ENCODE measurements at regions not wholly inside any gene's neighbourhood (a gene's known extent, or its start where the extent isn't known, plus 50 kb on each side); places are given as distances from the start of the nearest gene placed in this dataset.

DNA sequence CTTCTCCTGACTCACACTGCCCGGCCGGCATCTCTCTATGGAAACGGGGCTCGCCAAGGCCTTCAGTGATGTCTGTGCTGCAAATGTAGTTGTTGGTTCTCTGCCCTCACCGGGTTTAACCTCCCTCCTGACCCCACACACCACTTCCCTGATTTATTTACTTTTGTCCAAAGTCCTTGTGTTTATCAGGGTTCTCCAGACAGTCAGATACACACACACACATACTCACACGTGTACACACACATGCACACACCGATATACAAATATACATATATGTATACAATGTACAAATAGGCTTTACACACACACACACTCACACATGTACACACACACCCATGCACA lies 647.0 kb downstream of the BRD1 start:
- no peaks in the 10 kb centered on the region for H3K79me2 ChIP-seq (replicated peaks; ENCODE audit: insufficient read depth)
- TF ChIP-seq, protein P1, sequence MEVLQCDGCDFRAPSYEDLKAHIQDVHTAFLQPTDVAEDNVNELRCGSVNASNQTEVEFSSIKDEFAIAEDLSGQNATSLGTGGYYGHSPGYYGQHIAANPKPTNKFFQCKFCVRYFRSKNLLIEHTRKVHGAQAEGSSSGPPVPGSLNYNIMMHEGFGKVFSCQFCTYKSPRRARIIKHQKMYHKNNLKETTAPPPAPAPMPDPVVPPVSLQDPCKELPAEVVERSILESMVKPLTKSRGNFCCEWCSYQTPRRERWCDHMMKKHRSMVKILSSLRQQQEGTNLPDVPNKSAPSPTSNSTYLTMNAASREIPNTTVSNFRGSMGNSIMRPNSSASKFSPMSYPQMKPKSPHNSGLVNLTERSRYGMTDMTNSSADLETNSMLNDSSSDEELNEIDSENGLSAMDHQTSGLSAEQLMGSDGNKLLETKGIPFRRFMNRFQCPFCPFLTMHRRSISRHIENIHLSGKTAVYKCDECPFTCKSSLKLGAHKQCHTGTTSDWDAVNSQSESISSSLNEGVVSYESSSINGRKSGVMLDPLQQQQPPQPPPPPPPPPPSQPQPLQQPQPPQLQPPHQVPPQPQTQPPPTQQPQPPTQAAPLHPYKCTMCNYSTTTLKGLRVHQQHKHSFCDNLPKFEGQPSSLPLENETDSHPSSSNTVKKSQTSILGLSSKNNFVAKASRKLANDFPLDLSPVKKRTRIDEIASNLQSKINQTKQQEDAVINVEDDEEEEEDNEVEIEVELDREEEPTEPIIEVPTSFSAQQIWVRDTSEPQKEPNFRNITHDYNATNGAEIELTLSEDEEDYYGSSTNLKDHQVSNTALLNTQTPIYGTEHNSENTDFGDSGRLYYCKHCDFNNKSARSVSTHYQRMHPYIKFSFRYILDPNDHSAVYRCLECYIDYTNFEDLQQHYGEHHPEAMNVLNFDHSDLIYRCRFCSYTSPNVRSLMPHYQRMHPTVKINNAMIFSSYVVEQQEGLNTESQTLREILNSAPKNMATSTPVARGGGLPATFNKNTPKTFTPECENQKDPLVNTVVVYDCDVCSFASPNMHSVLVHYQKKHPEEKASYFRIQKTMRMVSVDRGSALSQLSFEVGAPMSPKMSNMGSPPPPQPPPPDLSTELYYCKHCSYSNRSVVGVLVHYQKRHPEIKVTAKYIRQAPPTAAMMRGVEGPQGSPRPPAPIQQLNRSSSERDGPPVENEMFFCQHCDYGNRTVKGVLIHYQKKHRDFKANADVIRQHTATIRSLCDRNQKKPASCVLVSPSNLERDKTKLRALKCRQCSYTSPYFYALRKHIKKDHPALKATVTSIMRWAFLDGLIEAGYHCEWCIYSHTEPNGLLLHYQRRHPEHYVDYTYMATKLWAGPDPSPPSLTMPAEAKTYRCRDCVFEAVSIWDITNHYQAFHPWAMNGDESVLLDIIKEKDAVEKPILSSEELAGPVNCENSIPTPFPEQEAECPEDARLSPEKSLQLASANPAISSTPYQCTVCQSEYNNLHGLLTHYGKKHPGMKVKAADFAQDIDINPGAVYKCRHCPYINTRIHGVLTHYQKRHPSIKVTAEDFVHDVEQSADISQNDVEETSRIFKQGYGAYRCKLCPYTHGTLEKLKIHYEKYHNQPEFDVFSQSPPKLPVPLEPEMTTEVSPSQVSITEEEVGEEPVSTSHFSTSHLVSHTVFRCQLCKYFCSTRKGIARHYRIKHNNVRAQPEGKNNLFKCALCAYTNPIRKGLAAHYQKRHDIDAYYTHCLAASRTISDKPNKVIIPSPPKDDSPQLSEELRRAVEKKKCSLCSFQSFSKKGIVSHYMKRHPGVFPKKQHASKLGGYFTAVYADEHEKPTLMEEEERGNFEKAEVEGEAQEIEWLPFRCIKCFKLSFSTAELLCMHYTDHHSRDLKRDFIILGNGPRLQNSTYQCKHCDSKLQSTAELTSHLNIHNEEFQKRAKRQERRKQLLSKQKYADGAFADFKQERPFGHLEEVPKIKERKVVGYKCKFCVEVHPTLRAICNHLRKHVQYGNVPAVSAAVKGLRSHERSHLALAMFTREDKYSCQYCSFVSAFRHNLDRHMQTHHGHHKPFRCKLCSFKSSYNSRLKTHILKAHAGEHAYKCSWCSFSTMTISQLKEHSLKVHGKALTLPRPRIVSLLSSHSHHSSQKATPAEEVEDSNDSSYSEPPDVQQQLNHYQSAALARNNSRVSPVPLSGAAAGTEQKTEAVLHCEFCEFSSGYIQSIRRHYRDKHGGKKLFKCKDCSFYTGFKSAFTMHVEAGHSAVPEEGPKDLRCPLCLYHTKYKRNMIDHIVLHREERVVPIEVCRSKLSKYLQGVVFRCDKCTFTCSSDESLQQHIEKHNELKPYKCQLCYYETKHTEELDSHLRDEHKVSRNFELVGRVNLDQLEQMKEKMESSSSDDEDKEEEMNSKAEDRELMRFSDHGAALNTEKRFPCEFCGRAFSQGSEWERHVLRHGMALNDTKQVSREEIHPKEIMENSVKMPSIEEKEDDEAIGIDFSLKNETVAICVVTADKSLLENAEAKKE (CRISPR knock-in tag; IDR thresholded peaks at IDR 0.05), result no peak
- TF ChIP-seq EZH2phosphoT487 (IDR thresholded peaks at IDR 0.05; ENCODE audit: unreplicated experiment) (no peak), ZNF114 (CRISPR knock-in tag; IDR thresholded peaks at IDR 0.05) (no peak), ZNF331 (CRISPR knock-in tag; IDR thresholded peaks at IDR 0.05; ENCODE audit: low read depth) (no peak), EZH2 (IDR thresholded peaks at IDR 0.05; ENCODE audit: low read depth, unreplicated experiment) (no peak), STAT1 (IDR thresholded peaks at IDR 0.05; ENCODE audit: unreplicated experiment) (no peak), JUNB (IDR thresholded peaks at IDR 0.05; ENCODE audit: unreplicated experiment) (no peak), POLR2AphosphoS5 (IDR thresholded peaks at IDR 0.05; ENCODE audit: low read depth) (no peak), CREB1 (CRISPR knock-in tag; IDR thresholded peaks at IDR 0.05; ENCODE audit: low read depth) (no peak)
- TF ChIP-seq, protein P2, sequence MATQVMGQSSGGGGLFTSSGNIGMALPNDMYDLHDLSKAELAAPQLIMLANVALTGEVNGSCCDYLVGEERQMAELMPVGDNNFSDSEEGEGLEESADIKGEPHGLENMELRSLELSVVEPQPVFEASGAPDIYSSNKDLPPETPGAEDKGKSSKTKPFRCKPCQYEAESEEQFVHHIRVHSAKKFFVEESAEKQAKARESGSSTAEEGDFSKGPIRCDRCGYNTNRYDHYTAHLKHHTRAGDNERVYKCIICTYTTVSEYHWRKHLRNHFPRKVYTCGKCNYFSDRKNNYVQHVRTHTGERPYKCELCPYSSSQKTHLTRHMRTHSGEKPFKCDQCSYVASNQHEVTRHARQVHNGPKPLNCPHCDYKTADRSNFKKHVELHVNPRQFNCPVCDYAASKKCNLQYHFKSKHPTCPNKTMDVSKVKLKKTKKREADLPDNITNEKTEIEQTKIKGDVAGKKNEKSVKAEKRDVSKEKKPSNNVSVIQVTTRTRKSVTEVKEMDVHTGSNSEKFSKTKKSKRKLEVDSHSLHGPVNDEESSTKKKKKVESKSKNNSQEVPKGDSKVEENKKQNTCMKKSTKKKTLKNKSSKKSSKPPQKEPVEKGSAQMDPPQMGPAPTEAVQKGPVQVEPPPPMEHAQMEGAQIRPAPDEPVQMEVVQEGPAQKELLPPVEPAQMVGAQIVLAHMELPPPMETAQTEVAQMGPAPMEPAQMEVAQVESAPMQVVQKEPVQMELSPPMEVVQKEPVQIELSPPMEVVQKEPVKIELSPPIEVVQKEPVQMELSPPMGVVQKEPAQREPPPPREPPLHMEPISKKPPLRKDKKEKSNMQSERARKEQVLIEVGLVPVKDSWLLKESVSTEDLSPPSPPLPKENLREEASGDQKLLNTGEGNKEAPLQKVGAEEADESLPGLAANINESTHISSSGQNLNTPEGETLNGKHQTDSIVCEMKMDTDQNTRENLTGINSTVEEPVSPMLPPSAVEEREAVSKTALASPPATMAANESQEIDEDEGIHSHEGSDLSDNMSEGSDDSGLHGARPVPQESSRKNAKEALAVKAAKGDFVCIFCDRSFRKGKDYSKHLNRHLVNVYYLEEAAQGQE (IDR thresholded peaks at IDR 0.05; ENCODE audit: unreplicated experiment), result no peak
- TF ChIP-seq, protein P3, sequence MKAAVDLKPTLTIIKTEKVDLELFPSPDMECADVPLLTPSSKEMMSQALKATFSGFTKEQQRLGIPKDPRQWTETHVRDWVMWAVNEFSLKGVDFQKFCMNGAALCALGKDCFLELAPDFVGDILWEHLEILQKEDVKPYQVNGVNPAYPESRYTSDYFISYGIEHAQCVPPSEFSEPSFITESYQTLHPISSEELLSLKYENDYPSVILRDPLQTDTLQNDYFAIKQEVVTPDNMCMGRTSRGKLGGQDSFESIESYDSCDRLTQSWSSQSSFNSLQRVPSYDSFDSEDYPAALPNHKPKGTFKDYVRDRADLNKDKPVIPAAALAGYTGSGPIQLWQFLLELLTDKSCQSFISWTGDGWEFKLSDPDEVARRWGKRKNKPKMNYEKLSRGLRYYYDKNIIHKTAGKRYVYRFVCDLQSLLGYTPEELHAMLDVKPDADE (IDR thresholded peaks at IDR 0.05), result no peak
- TF ChIP-seq, protein P4, sequence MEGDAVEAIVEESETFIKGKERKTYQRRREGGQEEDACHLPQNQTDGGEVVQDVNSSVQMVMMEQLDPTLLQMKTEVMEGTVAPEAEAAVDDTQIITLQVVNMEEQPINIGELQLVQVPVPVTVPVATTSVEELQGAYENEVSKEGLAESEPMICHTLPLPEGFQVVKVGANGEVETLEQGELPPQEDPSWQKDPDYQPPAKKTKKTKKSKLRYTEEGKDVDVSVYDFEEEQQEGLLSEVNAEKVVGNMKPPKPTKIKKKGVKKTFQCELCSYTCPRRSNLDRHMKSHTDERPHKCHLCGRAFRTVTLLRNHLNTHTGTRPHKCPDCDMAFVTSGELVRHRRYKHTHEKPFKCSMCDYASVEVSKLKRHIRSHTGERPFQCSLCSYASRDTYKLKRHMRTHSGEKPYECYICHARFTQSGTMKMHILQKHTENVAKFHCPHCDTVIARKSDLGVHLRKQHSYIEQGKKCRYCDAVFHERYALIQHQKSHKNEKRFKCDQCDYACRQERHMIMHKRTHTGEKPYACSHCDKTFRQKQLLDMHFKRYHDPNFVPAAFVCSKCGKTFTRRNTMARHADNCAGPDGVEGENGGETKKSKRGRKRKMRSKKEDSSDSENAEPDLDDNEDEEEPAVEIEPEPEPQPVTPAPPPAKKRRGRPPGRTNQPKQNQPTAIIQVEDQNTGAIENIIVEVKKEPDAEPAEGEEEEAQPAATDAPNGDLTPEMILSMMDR (conservative IDR thresholded peaks at IDR 0.05; ENCODE audit: low read depth in 2 of 2), result no peak
- Mint-ChIP-seq H3K9me3 (no peaks in the 10 kb centered on the region; the same call in 2 of the 3 replicates), H3K27ac (no peak overlapping the region), H3K36me3 (ENCODE audit: low read depth) (no peaks in the 10 kb centered on the region), H3K4me1 (peaks cover 2% of the 10 kb centered on the region; the same call in 2 of the 3 replicates), H3K27me3 (ENCODE audit: insufficient read depth, low read depth, poor library complexity) (peaks cover 3% of the 10 kb centered on the region), H3K4me3 (no peak overlapping the region)
- DNase-seq (ENCODE audit: low spot score) (no peak), ATAC-seq (no peak)
- H3K4me2 ChIP-seq, result no peak overlapping the region
- no peaks in the 10 kb centered on the region for H3F3A ChIP-seq (replicated peaks; ENCODE audit: low read depth)
- no peaks in the 10 kb centered on the region for H3K9me2 ChIP-seq (ENCODE audit: insufficient read depth)
- no peaks in the 10 kb centered on the region for H4K20me1 ChIP-seq (replicated peaks; ENCODE audit: insufficient read depth)
- H3K4me1 ChIP-seq (ENCODE audit: insufficient read depth), result no peaks in the 10 kb centered on the region
- H2AFZ ChIP-seq, result no peak overlapping the region
- H3K27me3 ChIP-seq (ENCODE audit: insufficient read depth), result no peaks in the 10 kb centered on the region
- H3K4me3 ChIP-seq, result no peak overlapping the region
- H3K36me3 ChIP-seq (ENCODE audit: insufficient read depth), result no peaks in the 10 kb centered on the region; the same call in 1 of the 2 replicates
- H3K27ac ChIP-seq (ENCODE audit: low read depth), result no peak overlapping the region

Measured in GM23338 (cell line).